NCI-H2227 (cell line): ENCODE measurements at regions not wholly inside any gene's neighbourhood (a gene's known extent, or its start where the extent isn't known, plus 50 kb on each side); places are given as distances from the start of the nearest gene placed in this dataset.

Experiments
- DNase-seq: peaks from one replicate; lab custom pipeline; 2025; ENCODE audit not compliant: unreplicated experiment; lab: John Stamatoyannopoulos, UW

DNA sequence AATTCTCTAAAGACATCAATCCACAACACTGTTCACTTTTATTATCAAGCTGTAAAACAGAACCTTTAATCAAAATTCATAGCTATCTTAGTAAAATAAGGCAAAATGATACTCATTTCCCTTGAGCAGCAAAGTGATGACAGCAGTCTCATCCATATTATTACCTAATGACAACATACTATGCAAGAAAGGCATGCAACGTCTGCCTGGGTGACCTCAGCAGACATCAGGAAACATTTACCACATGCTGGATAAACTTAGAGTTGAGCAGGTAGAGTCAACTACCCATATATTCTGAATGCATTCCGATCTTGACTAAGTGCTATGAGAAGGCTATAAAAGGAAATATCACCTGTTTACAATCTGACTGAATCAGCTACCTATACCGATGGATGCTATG, 145.1 kb downstream of the SIPA1L2 start:
- no peak for DNase-seq

DNA sequence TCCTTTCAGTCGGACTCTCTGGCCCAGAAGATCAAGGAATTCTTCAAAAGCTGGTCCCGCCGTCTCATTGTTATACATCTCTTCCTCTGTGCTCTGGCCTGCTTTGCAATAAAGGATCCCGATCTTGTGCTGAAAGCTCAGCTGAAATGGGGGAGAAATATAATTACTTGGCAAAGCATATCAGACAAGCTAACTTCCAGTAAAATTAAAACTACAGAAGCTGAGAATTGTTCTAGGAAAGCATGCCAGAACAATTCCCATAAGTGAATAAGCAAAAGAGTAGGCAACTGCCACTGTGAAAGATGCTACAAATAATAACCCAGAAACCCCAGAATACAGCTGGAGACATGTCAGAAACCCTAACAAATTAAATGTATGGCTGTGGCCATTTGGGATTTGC, 146.1 kb downstream of the SIPA1L2 start:
- DNase-seq: no peak

DNA sequence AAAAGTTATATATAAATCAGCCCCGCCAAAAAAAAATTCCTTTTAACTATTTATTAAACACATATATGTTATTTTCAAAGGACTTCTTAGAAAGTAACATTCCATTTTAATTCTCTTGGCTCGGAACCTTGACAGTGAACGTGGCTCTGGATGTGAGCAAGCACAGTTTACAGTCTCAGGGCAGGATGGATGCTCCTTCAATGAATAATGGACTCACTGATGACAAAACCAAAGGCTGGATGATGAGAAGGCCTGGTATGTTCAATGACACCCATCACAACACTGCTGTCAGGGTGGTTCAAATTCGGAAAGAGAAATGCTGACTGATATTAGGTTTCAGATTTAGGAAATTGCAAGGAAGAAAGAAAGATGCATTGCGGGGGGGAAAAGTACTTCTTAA, 148.8 kb downstream of the SIPA1L2 start:
- DNase-seq: no peak

DNA sequence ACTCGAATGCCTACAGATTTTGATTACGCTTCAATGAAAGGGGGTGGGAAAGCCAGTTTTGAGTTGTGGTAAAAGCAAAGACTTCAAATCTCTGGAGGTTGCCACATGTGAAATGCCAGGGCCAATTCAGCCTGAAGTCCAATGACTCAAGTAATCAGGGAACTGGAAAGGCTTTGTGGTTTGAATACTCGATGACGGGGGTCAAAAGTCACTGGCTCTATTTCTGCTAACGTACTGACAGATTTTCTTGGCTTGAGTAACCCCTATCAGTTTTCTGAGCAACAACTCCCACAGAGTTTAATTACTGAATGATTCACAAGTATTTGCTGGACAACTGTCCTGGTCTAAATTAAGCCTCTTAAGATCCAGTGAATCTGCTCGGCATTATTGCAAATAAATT, 152.2 kb downstream of the SIPA1L2 start:
- no peak for DNase-seq

DNA sequence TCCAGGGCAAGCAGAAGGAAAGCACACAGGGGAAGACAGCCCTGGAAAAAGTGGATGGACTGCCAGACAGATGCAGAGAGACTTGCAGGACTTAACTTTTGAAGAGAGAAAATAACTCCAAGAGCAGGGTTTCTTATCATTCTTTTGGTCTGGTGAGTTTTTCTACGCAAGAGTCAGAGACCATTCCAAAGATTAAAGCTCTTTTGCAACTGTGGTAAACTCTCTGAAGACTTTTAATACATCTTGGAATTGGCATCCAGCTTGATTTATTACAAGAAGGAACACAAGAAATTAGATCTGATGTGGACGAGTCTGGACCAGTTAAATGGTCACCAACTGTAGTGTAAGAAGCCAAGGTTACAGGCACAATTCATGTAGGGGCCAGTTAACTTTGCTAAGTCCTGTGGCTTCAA, 153.4 kb downstream of the SIPA1L2 start:
- DNase-seq: no peak

DNA sequence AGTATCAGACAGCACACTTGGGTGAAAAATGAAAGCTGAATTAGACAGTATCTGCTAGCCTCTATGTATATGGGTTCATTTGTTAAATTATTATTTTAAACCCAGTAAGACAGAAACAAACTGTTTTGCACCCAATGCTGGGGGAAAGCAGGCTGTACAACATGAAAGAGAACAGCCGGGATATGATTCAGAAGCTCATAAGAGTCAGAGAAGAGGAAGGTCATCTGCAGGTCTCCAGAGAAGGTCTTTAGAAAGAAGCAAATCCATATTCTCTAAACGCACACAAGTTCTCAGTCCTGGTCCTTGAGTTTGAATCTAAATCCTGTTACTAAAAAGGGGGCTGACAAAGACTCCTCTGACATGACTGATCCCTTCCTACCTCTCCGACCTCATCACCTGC, 155.1 kb downstream of the SIPA1L2 start:
- no peak for DNase-seq

DNA sequence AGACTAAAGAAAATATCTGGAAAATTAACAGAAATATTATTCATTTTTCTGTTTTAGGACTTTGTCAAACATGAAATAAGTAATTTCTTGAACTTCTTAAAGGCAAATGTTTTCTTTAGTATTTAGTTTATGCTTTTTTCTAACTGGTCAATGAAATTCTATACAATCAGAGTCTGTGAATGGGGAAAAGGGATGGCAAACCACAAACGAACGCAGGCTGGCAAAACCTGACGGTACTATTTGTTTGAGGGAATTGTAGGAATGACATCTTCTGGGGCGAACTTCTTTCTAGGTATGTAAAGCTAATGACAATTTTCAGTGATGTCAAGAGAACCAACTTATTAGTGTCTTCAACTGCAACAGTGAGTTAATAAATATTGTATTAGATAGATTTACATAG, 156.0 kb downstream of the SIPA1L2 start:
- DNase-seq: no peak

DNA sequence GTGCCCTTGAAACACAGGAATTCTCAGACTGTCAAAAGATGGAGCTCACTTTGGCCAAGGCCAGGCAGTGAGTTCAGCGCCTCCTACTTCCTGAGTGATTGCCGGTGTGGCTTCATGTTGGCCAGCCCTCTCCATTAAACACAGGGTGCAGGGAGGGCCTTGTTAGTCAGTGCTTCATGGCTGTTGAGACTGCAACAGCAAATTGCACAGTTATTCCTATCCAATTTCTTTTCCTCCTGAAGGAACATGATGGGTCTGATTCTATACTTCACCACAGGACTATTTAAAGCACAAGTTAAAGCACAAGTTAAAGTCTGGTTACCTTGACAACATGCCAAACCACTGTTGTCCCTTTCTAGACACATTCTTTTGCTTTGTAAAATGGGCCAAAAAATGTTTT, 156.6 kb downstream of the SIPA1L2 start:
- peak; percentile 15 for DNase-seq

DNA sequence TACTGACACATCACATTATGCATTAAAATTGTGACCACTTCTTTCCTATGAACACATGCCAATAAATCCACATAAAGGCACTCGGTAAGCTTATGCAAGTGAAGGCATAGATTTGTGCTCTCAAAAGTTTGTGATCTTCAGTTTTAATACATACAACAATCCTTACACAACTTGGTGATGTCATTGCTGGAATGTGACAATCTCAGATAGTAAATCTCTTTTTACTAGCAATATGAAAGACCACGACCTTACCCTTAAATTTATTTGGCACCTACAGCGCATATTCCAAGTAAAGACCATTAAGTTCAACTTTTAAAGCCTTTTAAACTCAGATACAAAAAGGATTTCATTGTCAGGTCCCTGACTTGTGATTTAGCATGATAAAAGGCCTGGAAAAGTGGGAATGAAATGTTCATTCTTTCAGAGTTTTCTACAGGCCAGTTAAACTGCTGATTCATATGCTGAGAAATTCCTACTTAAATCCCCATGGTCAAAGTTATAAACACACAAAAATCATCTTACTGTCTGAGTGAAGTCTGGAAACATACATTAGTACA, 157.4 kb downstream of the SIPA1L2 start:
- no peak for DNase-seq

DNA sequence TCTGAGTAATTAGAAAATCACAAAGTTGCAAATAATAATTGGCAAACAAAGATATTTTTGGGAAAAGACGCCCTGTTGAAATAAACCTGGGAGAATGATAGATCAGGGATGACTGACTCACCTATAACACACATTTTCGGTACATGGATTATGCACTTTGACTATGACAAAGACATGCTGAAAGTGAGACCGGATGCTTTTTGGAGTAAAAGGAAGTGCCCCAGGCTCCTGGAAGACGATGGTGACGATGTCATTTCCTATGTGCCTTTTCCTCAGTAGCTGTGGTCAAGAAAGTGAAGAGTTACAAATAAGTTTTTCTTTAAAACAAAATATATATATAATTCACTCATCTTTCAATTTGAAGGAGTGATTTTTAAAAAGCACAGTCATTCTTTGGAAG, 158.7 kb downstream of the SIPA1L2 start:
- no peak for DNase-seq

DNA sequence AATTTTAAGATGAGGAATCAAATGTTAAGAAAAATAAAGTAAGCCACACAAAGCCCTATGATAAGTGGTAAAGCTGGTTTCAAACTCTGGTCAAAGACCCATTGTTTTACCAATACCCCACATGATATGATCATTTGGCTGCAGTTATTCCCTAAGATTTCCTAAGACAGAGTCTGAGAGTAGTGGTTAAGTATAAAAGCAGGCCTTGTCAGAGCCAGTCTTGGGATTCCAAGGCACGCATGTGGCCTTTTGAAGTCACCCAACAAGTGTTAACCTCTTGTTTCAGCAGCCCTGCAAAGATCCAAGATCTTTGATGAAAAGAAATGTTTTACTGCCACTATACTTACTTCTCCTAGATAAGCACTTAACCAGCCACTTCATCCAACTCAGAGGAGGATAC, 159.2 kb downstream of the SIPA1L2 start:
- DNase-seq: peak; percentile 19

DNA sequence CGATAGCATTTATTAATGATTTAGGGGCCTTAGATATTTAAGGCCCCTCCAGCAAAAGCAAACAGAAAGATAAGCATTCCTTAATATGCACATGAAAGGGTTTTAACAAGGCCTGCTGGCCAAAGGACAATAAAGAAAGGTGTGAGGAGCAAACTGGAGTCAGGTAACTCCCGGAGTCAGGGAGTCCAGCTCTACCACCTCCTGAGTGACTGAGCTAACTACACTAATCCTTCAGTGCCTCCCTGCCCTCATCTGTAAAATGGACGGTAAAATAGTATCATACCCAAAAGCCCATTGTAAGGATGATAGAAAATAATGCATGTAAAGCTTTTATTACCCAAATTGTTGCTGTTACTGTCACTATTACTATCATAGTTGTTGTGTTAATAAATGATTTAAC, 161.7 kb downstream of the SIPA1L2 start:
- no peak for DNase-seq

DNA sequence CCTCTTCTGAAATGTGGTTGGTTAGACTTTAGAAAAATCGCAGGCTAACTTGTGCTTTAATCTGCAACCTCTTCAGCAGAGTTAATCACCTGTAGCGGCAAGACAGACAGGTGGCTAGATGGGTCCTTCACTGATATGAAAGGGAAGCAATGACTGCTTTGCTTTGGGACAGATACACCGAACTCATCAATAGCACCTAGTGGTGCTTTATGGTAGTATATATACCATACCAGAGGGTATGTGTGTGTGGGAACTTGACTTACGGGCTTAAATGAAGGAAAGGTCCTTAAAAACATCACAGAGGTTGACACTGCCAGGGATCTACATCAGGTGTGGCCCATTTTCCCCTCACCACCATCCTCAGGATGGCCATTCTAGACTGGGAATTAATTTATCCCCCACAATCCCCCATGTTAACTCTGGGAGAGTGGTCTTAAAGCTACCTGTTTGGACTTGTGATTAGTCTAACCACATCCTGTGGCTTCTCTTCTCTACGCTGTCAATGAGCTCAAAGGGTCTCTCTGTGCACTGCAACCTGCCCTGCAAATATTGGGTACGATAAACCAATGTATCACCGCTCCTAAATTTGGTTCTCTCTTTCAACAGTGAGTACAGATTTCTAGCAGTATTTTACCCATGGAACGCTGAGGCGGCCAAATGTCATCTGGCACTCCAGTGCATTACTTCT, 162.7 kb downstream of the SIPA1L2 start:
- no peak for DNase-seq

DNA sequence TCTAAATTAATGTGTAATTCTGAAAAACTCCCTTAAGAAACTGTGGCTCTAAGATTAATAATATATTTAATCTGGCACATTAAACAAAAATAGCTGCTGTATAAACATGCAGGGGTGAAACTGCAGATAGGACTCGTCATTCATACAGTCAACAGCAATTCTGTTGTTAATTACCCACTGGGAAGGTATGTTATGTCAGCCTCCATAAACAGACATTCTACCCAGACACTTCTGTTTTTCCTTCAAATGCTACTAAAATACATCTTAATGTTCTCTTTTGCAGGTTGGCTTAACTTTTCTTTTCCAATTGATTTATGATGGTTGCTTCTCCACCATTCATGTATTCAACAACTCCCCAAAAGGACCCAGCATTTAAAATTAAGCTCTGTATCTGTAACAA, 165.6 kb downstream of the SIPA1L2 start:
- DNase-seq: no peak

DNA sequence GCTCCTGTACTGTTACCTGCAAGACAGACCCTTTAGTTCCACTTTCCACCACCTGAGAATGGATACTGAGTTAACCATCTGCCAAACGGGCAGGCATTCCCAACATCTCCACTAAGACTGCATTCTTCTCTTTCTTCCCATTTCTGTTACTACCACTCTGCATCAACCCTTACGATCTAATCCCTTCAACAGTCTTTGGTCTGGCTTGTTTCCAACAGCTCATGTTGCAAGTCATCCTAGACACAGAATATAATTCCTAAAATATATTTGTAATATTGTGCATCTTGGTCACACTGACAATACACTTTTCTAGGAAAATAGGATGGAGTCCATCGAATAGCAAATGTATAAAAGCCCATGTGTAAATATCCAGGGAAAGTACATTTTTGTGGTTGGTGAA, 166.7 kb downstream of the SIPA1L2 start:
- DNase-seq: no peak

DNA sequence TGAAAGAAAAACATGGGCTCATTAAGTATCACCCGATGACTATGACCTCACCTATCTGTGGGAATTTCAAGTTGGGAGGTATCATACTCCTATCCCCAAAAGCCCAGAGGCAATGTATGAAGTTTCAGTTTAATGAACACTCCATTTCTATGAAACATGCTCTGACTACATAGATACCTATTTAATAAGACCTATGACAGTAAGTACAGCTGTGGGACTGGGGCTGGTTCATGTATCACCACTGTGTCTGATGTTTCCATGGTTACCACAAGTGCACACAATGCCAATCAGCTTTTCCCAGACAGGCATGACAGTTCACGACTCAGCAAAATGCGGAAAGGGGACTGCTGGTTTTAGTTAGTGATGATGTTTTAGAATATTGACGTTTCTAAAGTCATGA, 167.7 kb downstream of the SIPA1L2 start:
- peak; percentile 45 for DNase-seq

DNA sequence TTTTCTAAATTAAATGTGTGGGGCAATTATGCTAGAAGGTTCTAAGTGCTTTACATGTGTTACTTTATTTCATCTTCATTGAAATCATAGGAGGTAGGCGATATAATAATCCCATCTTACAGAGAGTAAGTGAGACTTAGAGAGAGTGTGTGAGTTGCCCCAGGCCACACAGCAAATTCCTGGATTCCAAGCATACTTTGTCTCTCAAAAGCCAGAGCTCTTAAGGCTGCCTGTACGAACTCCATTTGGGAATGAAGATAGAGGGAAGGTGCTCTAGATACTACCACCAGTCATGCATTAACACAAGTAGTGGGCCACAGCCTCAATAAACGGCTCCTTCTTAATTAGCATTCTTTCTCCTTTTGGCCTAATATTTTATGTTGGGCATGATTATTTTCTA, 170.1 kb downstream of the SIPA1L2 start:
- DNase-seq: no peak

DNA sequence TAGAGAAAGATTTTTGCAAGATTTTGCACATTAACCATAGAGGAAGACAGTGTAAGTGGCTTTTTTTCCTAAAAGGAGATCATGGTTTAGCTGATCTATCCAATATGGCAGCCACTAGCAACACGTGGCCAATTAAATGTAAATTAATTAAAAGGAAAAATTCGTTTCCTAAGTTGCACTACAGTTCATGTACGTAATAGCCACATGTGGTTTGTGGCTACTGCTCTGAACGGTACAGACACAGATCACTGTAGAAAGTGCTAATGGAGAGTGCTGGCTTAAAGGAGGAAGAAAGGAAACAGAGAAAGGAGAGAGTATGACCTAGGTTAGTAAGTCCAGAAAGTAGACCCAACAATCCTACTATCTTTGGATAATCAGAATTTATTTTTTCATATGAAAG, 170.8 kb downstream of the SIPA1L2 start:
- no peak for DNase-seq

DNA sequence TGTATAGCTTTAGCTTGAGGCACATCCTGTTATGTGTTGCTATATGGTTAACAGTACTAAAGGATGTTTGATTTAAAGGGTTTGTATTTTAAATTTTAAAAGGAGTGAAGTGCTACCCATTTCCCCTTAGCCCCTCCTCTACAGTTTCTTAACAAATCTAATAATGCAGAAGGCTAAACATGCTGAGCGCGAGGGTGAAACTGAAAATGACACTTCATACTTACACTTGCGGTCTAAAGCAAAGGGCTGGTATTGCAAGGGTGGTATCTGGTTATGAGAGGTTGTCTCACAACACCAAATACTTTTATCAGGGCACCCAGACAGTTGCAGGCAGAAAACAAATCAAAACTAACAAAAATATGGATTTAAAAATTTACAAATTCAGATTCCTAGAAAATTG, 172.3 kb downstream of the SIPA1L2 start:
- DNase-seq: no peak

DNA sequence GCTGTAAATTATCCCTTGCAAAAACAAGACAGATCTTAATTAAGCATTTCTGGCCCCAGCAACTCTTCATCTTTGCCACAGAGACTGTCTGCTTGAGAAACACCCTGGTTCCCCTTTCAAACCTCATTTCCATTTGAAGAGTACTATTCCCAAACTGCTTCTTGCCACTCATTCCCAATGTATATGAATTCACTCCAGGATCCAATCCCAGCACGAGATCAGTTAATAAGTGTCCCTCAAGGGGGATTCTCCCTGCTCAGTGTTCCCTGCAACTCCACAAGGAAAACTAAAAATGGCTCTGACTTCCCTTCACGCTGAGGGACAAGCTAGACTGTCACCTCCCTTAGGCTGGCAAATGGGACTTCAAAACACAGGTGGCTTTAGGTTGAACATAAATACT, 173.2 kb downstream of the SIPA1L2 start:
- DNase-seq: no peak

DNA sequence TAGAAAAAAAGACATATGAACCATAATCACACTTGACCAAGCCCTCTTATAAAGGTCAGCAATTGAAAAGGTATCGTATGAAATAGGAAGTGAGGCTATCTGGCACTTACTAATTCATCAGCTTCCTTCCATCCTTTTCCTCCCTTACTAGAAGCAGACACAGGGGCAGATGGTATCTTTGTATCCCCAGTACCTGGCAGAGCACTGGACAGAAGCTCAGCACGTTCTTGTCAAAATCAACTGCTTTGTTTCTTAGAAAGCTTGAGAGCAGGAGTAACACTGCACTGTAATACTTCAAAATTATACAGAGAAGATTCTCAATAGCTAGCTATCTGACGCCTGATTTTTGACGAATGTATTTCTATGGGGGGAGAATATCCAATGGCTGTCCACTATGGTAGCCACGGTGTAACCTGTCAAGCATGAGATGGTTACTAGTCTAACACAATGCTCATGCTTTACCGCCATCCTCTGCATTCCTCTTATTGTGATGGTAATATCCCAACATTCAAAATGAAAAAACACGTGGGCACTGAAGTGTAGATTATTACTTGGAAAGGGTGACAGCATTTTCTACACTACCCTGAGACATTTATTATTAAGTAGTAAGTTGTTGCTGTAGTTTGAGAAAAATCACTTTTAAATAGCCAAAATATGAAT, 175.6 kb downstream of the SIPA1L2 start:
- DNase-seq: no peak

DNA sequence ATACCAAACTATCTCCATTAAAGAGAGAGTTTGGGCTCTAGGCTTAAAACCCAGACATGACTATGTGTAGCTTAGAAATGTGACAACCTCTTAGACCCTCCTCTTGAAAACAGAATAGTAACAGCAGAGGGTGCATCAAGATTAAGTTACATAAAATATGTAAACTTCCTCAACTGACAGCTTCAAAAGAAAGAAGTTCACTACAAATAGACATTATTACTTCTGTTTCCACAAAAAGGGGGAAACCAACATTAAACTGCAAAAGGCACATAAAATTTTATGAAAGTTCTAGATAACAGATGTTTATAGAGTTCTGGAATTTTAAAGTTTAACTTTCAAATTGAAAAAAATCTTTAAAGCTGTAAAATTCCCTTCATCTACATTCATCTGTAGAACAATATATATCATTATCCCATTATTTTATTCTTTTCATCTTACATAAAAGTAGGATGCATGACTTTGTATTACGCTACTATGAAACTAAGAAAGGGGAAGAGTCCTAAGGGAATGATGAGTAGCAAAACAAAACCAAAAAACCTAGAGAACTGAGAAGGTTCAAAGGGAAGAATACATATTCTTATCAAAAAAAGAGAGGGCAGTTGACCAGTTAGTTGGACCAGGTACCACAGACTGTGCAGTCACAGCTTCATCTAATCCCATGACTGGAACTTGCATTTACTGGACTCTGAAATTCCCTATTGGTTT, 177.0 kb downstream of the SIPA1L2 start:
- DNase-seq: no peak
